Ovary (tissue), 3 donors: ENCODE measurements at regions not wholly inside any gene's neighbourhood (a gene's known extent, or its start where the extent isn't known, plus 50 kb on each side); places are given as distances from the start of the nearest gene placed in this dataset.

Experiments used
- CTCF ChIP-seq, 3 donors: fragments of 450-650 bp in 2 of 3; fragments of 200-600 bp in 1 of 3; IDR thresholded peaks; one replicate each; pipeline versions ENCODE4 v1.5.1 to v1.8.0; 2016 to 2022; ENCODE audit warnings: antibody characterized with exemption in 3 of 3, mild to moderate bottlenecking in 1 of 3
- EP300 ChIP-seq: sonication (generic); formaldehyde crosslinking; IDR thresholded peaks from one replicate; pipeline ENCODE4 v1.6.1; 2017; ENCODE audit warnings: antibody characterized with exemption
- POLR2A ChIP-seq: fragments of 450-650 bp; IDR thresholded peaks from one replicate; pipeline ENCODE4 v1.6.1; 2017; ENCODE audit warnings: antibody characterized with exemption, mild to moderate bottlenecking, moderate library complexity
- donor health status: DM: no; HTN: no; CAD: no.

- TF ChIP-seq CTCF (IDR thresholded peaks at IDR 0.05) (no peak), POLR2A (no peak), EP300 (no peak)
These were observed 548.8 kb downstream of the AACS start for GRCh38 chr12:125614058-125614457.
